ENCODE measurements at regions not wholly inside any gene's neighbourhood (a gene's known extent, or its start where the extent isn't known, plus 50 kb on each side); places are given as distances from the start of the nearest gene placed in this dataset.
A peak's percentile ranks its signal among the peaks of the same experiment; 100 is the strongest.

DNA sequence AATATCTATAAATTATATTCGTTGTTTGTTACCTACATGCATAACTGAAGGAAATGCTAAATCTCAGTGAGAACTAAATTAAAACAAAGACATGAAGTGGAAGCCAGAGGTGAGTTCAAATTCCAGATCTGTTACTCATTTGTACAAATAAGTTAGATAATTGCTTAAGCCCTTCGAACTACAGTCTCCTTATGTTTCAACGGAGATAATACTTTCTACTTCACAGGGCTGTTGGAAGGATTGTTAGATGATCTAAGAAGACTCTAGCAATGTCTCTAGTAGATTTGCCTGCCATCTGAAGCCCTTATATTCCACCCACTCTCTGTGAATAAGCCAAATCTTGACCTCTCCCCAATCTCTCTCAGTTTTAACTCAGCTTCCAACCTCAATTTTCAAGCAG is 125.8 kb downstream of the P2RY1 start:
- DNase-seq (ENCODE audit: low read depth, low spot score) = no peak
- RAD21 ChIA-PET (ENCODE audit: low non-redundant PET in 1 of 2, low total read pairs in 2 of 2, uncharacterized antibody in 2 of 2, unreplicated experiment in 2 of 2) = no interaction called here
- intact Hi-C loops (cut with micrococcal nuclease) = loop anchor here (1.0 kb wide), 2 partner anchors 452 to 486 kb away; no protein-coding TSS in a partner anchor
- Histone ChIP-seq H2AFZ (ENCODE audit: low read depth, low read length, poor library complexity, severe bottlenecking) (peak overlapping the region; percentile 66), H3K9me3 (ENCODE audit: control insufficient read depth in 1 of 2, insufficient read depth in 1 of 2, low read depth in 1 of 2, low read length in 2 of 2) (no peaks in the 10 kb centered on the region), H3K27ac (ENCODE audit: low read depth, low read length) (no peak overlapping the region), H4K20me1 (ENCODE audit: insufficient read depth) (no peaks in the 10 kb centered on the region), H3K36me3 (ENCODE audit: control insufficient read depth in 1 of 2, insufficient read depth in 2 of 2, low read length in 2 of 2) (no peaks in the 10 kb centered on the region), H3K9me2 (ENCODE audit: insufficient read depth) (no peaks in the 10 kb centered on the region), H3K4me1 (ENCODE audit: control insufficient read depth in 1 of 2, insufficient read depth in 2 of 2, low read length in 2 of 2) (peaks cover 5 to 14% of the 10 kb centered on the region in 2 experiments; a peak in 3 of 4 replicates), H3K4me2 (ENCODE audit: low read length) (peak overlapping the region; percentile 49), H3K79me2 (ENCODE audit: insufficient read depth, low read length) (no peaks in the 10 kb centered on the region), H3K9ac (ENCODE audit: low read length) (no peak overlapping the region), H3K27me3 (ENCODE audit: insufficient read depth, low read length) (no peaks in the 10 kb centered on the region), H3K4me3 (replicated peaks in 1 of 2; ENCODE audit: low read depth in 1 of 2, low read length in 2 of 2) (no peak overlapping the region)
- POLR2A ChIA-PET = no interaction called here
- CTCF ChIA-PET = interaction anchor here (0.7 to 1.4 kb wide), 7 partner anchors 15 to 489 kb away, joined by 3 to 5 read pairs (median 4); no protein-coding TSS in a partner anchor
- no peak for TF ChIP-seq EGR1 (IDR thresholded peaks at IDR 0.05; ENCODE audit: low read depth)
- TF ChIP-seq EZH2phosphoT487 (IDR thresholded peaks at IDR 0.05; ENCODE audit: borderline replicate concordance) = no peak
- ATAC-seq = peak; percentile 56
- no TSS peak for BruUV-seq (replicated peaks)

DNA sequence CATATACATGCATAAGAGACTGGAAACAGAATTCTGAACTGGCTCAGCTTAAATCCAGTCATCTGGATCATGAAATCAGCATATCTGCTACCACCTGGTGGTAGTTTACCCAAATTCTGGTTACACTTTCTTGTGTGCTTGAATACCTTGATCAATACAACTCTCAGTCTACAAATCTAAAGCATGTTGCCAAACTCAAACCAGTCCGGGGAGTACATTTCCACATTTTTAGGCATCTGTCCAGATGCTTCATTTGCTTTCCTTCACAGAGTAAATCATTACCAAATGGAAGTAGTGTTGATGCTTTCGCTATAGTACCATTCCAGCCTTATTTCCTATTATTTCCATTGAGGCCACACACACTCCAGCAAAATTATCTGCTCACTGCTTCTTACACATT is 126.4 kb downstream of the P2RY1 start:
- BruUV-seq (replicated peaks) = no TSS peak
- Histone ChIP-seq H3K9ac (ENCODE audit: low read length) (no peak overlapping the region), H3K27ac (ENCODE audit: low read depth, low read length) (no peak overlapping the region), H3K4me3 (replicated peaks in 1 of 2; ENCODE audit: low read depth in 1 of 2, low read length in 2 of 2) (no peak overlapping the region), H3K27me3 (ENCODE audit: insufficient read depth, low read length) (no peaks in the 10 kb centered on the region), H3K9me2 (ENCODE audit: insufficient read depth) (no peaks in the 10 kb centered on the region), H3K36me3 (ENCODE audit: control insufficient read depth in 1 of 2, insufficient read depth in 2 of 2, low read length in 2 of 2) (no peaks in the 10 kb centered on the region), H3K4me1 (ENCODE audit: control insufficient read depth in 1 of 2, insufficient read depth in 2 of 2, low read length in 2 of 2) (peaks cover 5 to 14% of the 10 kb centered on the region in 2 experiments; a peak in 3 of 4 replicates), H3K4me2 (ENCODE audit: low read length) (peak overlapping the region; percentile 49), H3K79me2 (ENCODE audit: insufficient read depth, low read length) (no peaks in the 10 kb centered on the region), H2AFZ (ENCODE audit: low read depth, low read length, poor library complexity, severe bottlenecking) (peak overlapping the region; percentile 66), H3K9me3 (ENCODE audit: control insufficient read depth in 1 of 2, insufficient read depth in 1 of 2, low read depth in 1 of 2, low read length in 2 of 2) (no peaks in the 10 kb centered on the region), H4K20me1 (ENCODE audit: insufficient read depth) (no peaks in the 10 kb centered on the region)
- ChIA-PET POLR2A (no interaction called here), RAD21 (ENCODE audit: low non-redundant PET in 1 of 2, low total read pairs in 2 of 2, uncharacterized antibody in 2 of 2, unreplicated experiment in 2 of 2) (no interaction called here), CTCF (interaction anchor here (0.7 to 1.4 kb wide), 7 partner anchors 14 to 489 kb away, joined by 3 to 5 read pairs (median 4); no protein-coding TSS in a partner anchor)
- TF ChIP-seq, protein P1, sequence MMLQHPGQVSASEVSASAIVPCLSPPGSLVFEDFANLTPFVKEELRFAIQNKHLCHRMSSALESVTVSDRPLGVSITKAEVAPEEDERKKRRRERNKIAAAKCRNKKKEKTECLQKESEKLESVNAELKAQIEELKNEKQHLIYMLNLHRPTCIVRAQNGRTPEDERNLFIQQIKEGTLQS (IDR thresholded peaks at IDR 0.05) = no peak
- TF ChIP-seq ELF1 (IDR thresholded peaks at IDR 0.05; ENCODE audit: borderline replicate concordance, low read depth) (no peak), SP1 (IDR thresholded peaks at IDR 0.05; ENCODE audit: low read depth) (no peak), SRF (IDR thresholded peaks at IDR 0.05; ENCODE audit: low read depth) (no peak), CEBPB (IDR thresholded peaks at IDR 0.05; ENCODE audit: low read depth) (no peak), RAD21 (IDR thresholded peaks at IDR 0.05; ENCODE audit: low read depth) (peak; percentile 80), ZNF274 (IDR thresholded peaks at IDR 0.05; ENCODE audit: low read depth, low read length) (no peak), POLR2AphosphoS5 (IDR thresholded peaks at IDR 0.05; ENCODE audit: low read depth, low read length) (no peak), EZH2 (IDR thresholded peaks at IDR 0.05) (no peak)
- TF ChIP-seq, protein P2, sequence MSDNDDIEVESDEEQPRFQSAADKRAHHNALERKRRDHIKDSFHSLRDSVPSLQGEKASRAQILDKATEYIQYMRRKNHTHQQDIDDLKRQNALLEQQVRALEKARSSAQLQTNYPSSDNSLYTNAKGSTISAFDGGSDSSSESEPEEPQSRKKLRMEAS (IDR thresholded peaks at IDR 0.05) = no peak
- TF ChIP-seq, protein P3, sequence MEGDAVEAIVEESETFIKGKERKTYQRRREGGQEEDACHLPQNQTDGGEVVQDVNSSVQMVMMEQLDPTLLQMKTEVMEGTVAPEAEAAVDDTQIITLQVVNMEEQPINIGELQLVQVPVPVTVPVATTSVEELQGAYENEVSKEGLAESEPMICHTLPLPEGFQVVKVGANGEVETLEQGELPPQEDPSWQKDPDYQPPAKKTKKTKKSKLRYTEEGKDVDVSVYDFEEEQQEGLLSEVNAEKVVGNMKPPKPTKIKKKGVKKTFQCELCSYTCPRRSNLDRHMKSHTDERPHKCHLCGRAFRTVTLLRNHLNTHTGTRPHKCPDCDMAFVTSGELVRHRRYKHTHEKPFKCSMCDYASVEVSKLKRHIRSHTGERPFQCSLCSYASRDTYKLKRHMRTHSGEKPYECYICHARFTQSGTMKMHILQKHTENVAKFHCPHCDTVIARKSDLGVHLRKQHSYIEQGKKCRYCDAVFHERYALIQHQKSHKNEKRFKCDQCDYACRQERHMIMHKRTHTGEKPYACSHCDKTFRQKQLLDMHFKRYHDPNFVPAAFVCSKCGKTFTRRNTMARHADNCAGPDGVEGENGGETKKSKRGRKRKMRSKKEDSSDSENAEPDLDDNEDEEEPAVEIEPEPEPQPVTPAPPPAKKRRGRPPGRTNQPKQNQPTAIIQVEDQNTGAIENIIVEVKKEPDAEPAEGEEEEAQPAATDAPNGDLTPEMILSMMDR (IDR thresholded peaks at IDR 0.05 in 2 of 3, conservative IDR thresholded peaks at IDR 0.05 in 1 of 3; ENCODE audit: borderline replicate concordance in 1 of 3, insufficient read depth in 1 of 3, low read depth in 2 of 3, low read length in 2 of 3) = peak; percentile 48 to 68 (median 51)
- ATAC-seq = peak; percentile 82
- DNase-seq (ENCODE audit: low read depth, low spot score) = peak; percentile 60
- intact Hi-C loops (cut with micrococcal nuclease) = loop anchor here (1.0 kb wide), 2 partner anchors 453 to 487 kb away; no protein-coding TSS in a partner anchor
